Hepatocyte (in vitro differentiated cells): ENCODE measurements at regions not wholly inside any gene's neighbourhood (a gene's known extent, or its start where the extent isn't known, plus 50 kb on each side); places are given as distances from the start of the nearest gene placed in this dataset.

Source experiments
- CTCF ChIP-seq: fragments of 200-600 bp; sonication (generic); IDR thresholded peaks from 2 replicates; pipeline ENCODE4 v1.5.1; 2016; ENCODE audit warnings: antibody characterized with exemption, mild to moderate bottlenecking; ENCODE audit not compliant: poor library complexity
- EZH2 ChIP-seq: fragments of 200-600 bp; sonication (generic); IDR thresholded peaks from 2 replicates; pipeline ENCODE4 v1.6.1; 2016; ENCODE audit warnings: antibody characterized with exemption, mild to moderate bottlenecking, borderline replicate concordance

GRCh38 chr10:52420656-52421055, 106.6 kb downstream of the DKK1 start:
- TF ChIP-seq CTCF (no peak), EZH2 (no peak)
